Peyer's patch (tissue), 4 donors: ENCODE measurements at regions not wholly inside any gene's neighbourhood (a gene's known extent, or its start where the extent isn't known, plus 50 kb on each side); places are given as distances from the start of the nearest gene placed in this dataset.

Source experiments
- CTCF ChIP-seq, 6 experiments: fragments of 450-650 bp in 4 of 6; fragments of 200-600 bp in 2 of 6; sonication (generic) in 1 of 6; IDR thresholded peaks; one replicate each; pipeline ENCODE4 v1.5.1; 2017 to 2019; ENCODE audit warnings: antibody characterized with exemption in 6 of 6, mild to moderate bottlenecking in 3 of 6, moderate library complexity in 1 of 6
- POLR2A ChIP-seq, 2 donors: fragments of 450-650 bp; IDR thresholded peaks; one replicate each; pipeline ENCODE4 v1.5.1; 2017; ENCODE audit warnings: antibody characterized with exemption in 2 of 2, mild to moderate bottlenecking in 2 of 2, moderate library complexity in 2 of 2

- TF ChIP-seq POLR2A (IDR thresholded peaks at IDR 0.05): no peak
- no peak for TF ChIP-seq CTCF (IDR thresholded peaks at IDR 0.05)
These were observed 480.0 kb upstream of the JARID2 start for GRCh38 chr6:14765721-14766390.
